Neural cell (in vitro differentiated cells): ENCODE measurements at regions not wholly inside any gene's neighbourhood (a gene's known extent, or its start where the extent isn't known, plus 50 kb on each side); places are given as distances from the start of the nearest gene placed in this dataset.

Source experiments
- H2AFZ ChIP-seq: fragments of 200-600, 300-800 bp; sonication (generic), shearing (Covaris generic); 2 replicates; pipeline ENCODE4 v1.6.0; 2014; ENCODE audit warnings: low read depth, mild to moderate bottlenecking, antibody characterized with exemption, low read length, moderate library complexity
- H3F3A ChIP-seq: fragments of 200-600 bp; shearing (Covaris generic); 2 replicates; pipeline ENCODE4 v1.6.1; 2016; ENCODE audit warnings: mild to moderate bottlenecking, moderate library complexity, mixed read lengths, antibody characterized with exemption, low read length; ENCODE audit not compliant: insufficient read depth, poor library complexity, severe bottlenecking
- H3K27ac ChIP-seq: fragments of 200-600, 300-800 bp; sonication (generic), shearing (Covaris generic); 2 replicates; pipeline ENCODE4 v1.5.1; 2014; ENCODE audit warnings: mild to moderate bottlenecking, low read length, moderate library complexity
- H3K27me3 ChIP-seq: fragments of 300-800, 200-600 bp; sonication (generic), shearing (Covaris generic); 2 replicates; pipeline ENCODE4 v1.6.0; 2014; ENCODE audit warnings: mild to moderate bottlenecking, low read depth, low read length, moderate library complexity; ENCODE audit not compliant: insufficient read depth
- H3K36me3 ChIP-seq: fragments of 300-800, 200-600 bp; sonication (generic), shearing (Covaris generic); 2 replicates; pipeline ENCODE4 v1.5.1; 2014; ENCODE audit warnings: mild to moderate bottlenecking, antibody characterized with exemption, low read length, moderate library complexity; ENCODE audit not compliant: insufficient read depth
- H3K4me2 ChIP-seq: fragments of 300-800, 200-600 bp; sonication (generic), shearing (Covaris generic); 2 replicates; pipeline ENCODE4 v1.6.0; 2014; ENCODE audit warnings: mild to moderate bottlenecking, low read length
- H3K4me3 ChIP-seq: fragments of 300-800, 200-600 bp; sonication (generic), shearing (Covaris generic); 2 replicates; pipeline ENCODE4 v1.5.1; 2014; ENCODE audit warnings: mild to moderate bottlenecking, low read length, moderate library complexity
- H3K79me2 ChIP-seq: fragments of 200-600 bp; shearing (Covaris generic); replicated peaks from 2 replicates; pipeline ENCODE4 v1.6.0; 2014; ENCODE audit warnings: mild to moderate bottlenecking, low read length, moderate library complexity; ENCODE audit not compliant: insufficient read depth
- H3K9ac ChIP-seq: fragments of 300-800, 200-600 bp; sonication (generic), shearing (Covaris generic); 2 replicates; pipeline ENCODE4 v1.6.1; 2016; ENCODE audit warnings: mild to moderate bottlenecking, low read length, mixed read lengths
- H3K9me2 ChIP-seq: fragments of 200-600 bp; shearing (Covaris generic); 2 replicates; pipeline ENCODE4 v1.6.1; 2016; ENCODE audit warnings: mild to moderate bottlenecking, low read length, mixed read lengths; ENCODE audit not compliant: insufficient read depth
- H3K9me3 ChIP-seq: fragments of 200-600, 300-800 bp; sonication (generic), shearing (Covaris generic); 2 replicates; pipeline ENCODE4 v1.6.1; 2016; ENCODE audit warnings: mild to moderate bottlenecking, mixed run types, low read length, moderate library complexity, mixed read lengths
- H4K20me1 ChIP-seq: fragments of 200-600 bp; shearing (Covaris generic); 2 replicates; pipeline ENCODE4 v1.6.1; 2016; ENCODE audit warnings: mild to moderate bottlenecking, mixed run types; ENCODE audit not compliant: insufficient read depth
- EP300 ChIP-seq: fragments of 450-650 bp; conservative IDR thresholded peaks from 2 replicates; pipeline ENCODE4 v1.6.1; 2014; ENCODE audit warnings: antibody characterized with exemption, mild to moderate bottlenecking, moderate library complexity; ENCODE audit not compliant: poor library complexity, severe bottlenecking
- EZH2 ChIP-seq: fragments of 200-600, 300-800 bp; shearing (Covaris generic), sonication (generic); IDR thresholded peaks from 2 replicates; pipeline ENCODE4 v1.6.1; 2014; ENCODE audit warnings: antibody characterized with exemption, low read length, borderline replicate concordance, mild to moderate bottlenecking; ENCODE audit not compliant: insufficient read depth, poor library complexity, severe bottlenecking
- MXI1 ChIP-seq: fragments of 450-650 bp; conservative IDR thresholded peaks from 2 replicates; pipeline ENCODE4 v1.6.1; 2014; ENCODE audit warnings: antibody characterized with exemption, mild to moderate bottlenecking; ENCODE audit not compliant: poor library complexity, severe bottlenecking
- POLR2AphosphoS5 ChIP-seq: IDR thresholded peaks from 2 replicates; pipeline ENCODE4 v1.6.1; 2012
- RAD21 ChIP-seq: fragments of 450-650 bp; conservative IDR thresholded peaks from 2 replicates; pipeline ENCODE4 v1.6.1; 2014; ENCODE audit warnings: antibody characterized with exemption, mild to moderate bottlenecking, moderate library complexity
- SMC3 ChIP-seq: fragments of 450-650 bp; conservative IDR thresholded peaks from 2 replicates; pipeline ENCODE4 v1.6.1; 2014; ENCODE audit warnings: antibody characterized with exemption, mild to moderate bottlenecking, moderate library complexity; ENCODE audit not compliant: poor library complexity
- TAF1 ChIP-seq: IDR thresholded peaks from 2 replicates; pipeline ENCODE4 v1.6.1; 2012; ENCODE audit warnings: low read depth
- TF ChIP-seq, protein P1 (sequence below): IDR thresholded peaks from 2 replicates; pipeline ENCODE4 v1.6.1; 2012; ENCODE audit warnings: borderline replicate concordance
- TF ChIP-seq, protein P2 (sequence below): fragments of 450-650 bp; IDR thresholded peaks from 2 replicates; pipeline ENCODE4 v1.5.1; 2014; ENCODE audit warnings: antibody characterized with exemption, mild to moderate bottlenecking, moderate library complexity; ENCODE audit not compliant: poor library complexity, severe bottlenecking

DNA sequence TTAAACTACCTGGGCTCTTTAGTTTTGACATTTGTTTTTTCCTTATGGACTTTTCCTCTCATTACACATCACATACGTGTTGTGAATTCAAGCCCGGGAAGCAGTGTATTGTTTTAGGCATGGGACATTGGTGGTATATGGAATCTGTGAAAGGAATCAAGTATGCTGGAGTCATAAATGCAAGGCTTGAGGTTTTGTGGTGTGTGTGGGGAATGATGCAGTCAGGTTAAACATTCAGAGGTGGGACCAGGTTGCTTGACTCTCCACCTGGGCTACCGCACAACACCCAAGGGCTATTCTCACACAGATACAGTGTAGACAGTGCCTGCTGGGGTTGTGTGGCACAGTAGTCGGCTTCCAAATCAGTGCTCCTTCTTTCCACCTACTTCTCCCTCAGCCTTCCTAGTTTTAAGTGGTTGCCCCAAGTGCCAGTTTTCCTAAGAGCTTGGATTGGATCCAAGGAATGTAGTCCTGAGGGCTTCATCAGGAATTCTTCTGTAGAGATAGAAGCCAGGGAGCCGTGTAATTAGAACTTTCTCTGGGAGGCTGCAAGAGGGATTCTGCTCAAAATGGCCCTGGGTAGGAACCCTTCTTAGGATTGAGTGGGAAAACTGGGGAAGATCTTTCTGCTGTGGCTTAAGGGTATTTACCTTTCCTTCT lies 243.7 kb downstream of the C12orf75 start:
- Histone ChIP-seq H3K9me3 (no peaks in the 10 kb centered on the region), H3K9me2 (no peaks in the 10 kb centered on the region), H3K4me2 (no peak overlapping the region), H3K79me2 (no peaks in the 10 kb centered on the region), H3K36me3 (no peaks in the 10 kb centered on the region), H3K9ac (no peak overlapping the region), H3K4me3 (no peak overlapping the region), H3K27ac (no peak overlapping the region), H3K27me3 (no peaks in the 10 kb centered on the region), H4K20me1 (no peaks in the 10 kb centered on the region), H2AFZ (no peak overlapping the region), H3F3A (no peaks in the 10 kb centered on the region)
- TF ChIP-seq MXI1 (no peak), POLR2AphosphoS5 (no peak), EZH2 (no peak), SMC3 (no peak), RAD21 (no peak), EP300 (no peak), TAF1 (no peak)
- TF ChIP-seq, protein P1, sequence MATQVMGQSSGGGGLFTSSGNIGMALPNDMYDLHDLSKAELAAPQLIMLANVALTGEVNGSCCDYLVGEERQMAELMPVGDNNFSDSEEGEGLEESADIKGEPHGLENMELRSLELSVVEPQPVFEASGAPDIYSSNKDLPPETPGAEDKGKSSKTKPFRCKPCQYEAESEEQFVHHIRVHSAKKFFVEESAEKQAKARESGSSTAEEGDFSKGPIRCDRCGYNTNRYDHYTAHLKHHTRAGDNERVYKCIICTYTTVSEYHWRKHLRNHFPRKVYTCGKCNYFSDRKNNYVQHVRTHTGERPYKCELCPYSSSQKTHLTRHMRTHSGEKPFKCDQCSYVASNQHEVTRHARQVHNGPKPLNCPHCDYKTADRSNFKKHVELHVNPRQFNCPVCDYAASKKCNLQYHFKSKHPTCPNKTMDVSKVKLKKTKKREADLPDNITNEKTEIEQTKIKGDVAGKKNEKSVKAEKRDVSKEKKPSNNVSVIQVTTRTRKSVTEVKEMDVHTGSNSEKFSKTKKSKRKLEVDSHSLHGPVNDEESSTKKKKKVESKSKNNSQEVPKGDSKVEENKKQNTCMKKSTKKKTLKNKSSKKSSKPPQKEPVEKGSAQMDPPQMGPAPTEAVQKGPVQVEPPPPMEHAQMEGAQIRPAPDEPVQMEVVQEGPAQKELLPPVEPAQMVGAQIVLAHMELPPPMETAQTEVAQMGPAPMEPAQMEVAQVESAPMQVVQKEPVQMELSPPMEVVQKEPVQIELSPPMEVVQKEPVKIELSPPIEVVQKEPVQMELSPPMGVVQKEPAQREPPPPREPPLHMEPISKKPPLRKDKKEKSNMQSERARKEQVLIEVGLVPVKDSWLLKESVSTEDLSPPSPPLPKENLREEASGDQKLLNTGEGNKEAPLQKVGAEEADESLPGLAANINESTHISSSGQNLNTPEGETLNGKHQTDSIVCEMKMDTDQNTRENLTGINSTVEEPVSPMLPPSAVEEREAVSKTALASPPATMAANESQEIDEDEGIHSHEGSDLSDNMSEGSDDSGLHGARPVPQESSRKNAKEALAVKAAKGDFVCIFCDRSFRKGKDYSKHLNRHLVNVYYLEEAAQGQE = no peak
- TF ChIP-seq, protein P2, sequence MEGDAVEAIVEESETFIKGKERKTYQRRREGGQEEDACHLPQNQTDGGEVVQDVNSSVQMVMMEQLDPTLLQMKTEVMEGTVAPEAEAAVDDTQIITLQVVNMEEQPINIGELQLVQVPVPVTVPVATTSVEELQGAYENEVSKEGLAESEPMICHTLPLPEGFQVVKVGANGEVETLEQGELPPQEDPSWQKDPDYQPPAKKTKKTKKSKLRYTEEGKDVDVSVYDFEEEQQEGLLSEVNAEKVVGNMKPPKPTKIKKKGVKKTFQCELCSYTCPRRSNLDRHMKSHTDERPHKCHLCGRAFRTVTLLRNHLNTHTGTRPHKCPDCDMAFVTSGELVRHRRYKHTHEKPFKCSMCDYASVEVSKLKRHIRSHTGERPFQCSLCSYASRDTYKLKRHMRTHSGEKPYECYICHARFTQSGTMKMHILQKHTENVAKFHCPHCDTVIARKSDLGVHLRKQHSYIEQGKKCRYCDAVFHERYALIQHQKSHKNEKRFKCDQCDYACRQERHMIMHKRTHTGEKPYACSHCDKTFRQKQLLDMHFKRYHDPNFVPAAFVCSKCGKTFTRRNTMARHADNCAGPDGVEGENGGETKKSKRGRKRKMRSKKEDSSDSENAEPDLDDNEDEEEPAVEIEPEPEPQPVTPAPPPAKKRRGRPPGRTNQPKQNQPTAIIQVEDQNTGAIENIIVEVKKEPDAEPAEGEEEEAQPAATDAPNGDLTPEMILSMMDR = no peak

DNA sequence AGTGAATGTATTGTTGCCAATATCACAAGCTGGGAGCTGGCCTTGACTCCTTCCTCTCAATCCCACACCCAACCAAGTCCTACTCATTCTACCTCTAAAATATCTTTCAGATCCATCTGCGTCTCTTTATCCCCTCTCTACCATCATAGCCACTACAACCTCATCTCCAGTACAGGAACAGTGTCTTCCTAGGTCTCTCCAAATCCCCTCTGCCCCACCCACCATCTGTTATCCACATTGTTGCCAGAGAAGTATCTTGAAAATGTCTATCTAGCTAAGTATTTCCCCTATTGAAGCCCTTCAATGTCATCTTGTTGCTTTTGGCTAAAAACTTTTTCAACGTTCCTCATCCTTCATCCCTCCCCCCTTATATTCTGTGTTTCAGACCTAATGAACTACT lies 244.7 kb downstream of the C12orf75 start:
- Histone ChIP-seq H3K9me3 (no peaks in the 10 kb centered on the region), H3K9me2 (no peaks in the 10 kb centered on the region), H3K27ac (no peak overlapping the region), H3K79me2 (no peaks in the 10 kb centered on the region), H3K4me3 (no peak overlapping the region), H3K4me2 (no peak overlapping the region), H2AFZ (no peak overlapping the region), H3K36me3 (no peaks in the 10 kb centered on the region), H3K9ac (no peak overlapping the region), H3K27me3 (no peaks in the 10 kb centered on the region), H4K20me1 (no peaks in the 10 kb centered on the region), H3F3A (no peaks in the 10 kb centered on the region)
- no peak for TF ChIP-seq EP300
- TF ChIP-seq, protein P2 = no peak
- no peak for TF ChIP-seq TAF1
- TF ChIP-seq RAD21 = no peak
- no peak for TF ChIP-seq SMC3
- no peak for TF ChIP-seq MXI1
